Posterior cingulate gyrus (tissue), 11 donors: ENCODE measurements at regions not wholly inside any gene's neighbourhood (a gene's known extent, or its start where the extent isn't known, plus 50 kb on each side); places are given as distances from the start of the nearest gene placed in this dataset.

ENCODE experiments used
- DNase-seq, 10 donors: peaks; one replicate each; pipeline versions ENCODE4 v3.0.0 to v3.0.0-alpha.2; 2020 to 2021; ENCODE audit warnings: mixed read lengths in 3 of 10
- intact Hi-C: fragments of 100-400 bp; cut with DNase I; formaldehyde crosslinking; loops from one replicate; pipeline ENCODE4 v1.15.1; 2023

- intact Hi-C loops = no loop called here
- peak in 1 of 10 donors; percentile 64 for DNase-seq
Observed at GRCh38 chr2:9737053-9737875, 106.0 kb upstream of the TAF1B start.

GRCh38 chr2:9738062-9738461 is 105.2 kb upstream of the TAF1B start:
- peak in 1 of 10 donors; percentile 41 for DNase-seq
- intact Hi-C loops = no loop called here

GRCh38 chr2:9738535-9739496 is 104.5 kb upstream of the TAF1B start:
- intact Hi-C loops = no loop called here
- peak in 1 of 10 donors; percentile 71 for DNase-seq

- DNase-seq = peak in 1 of 10 donors; percentile 79
- intact Hi-C loops = no loop called here
Observed at GRCh38 chr2:9739531-9739964, 103.7 kb upstream of the TAF1B start.

- intact Hi-C loops = no loop called here
- peak in 1 of 10 donors; percentile 24 for DNase-seq
Observed at GRCh38 chr2:9740382-9741073, 102.7 kb upstream of the TAF1B start.

- peak in 1 of 10 donors; percentile 8 for DNase-seq
- intact Hi-C loops = no loop called here
Observed at GRCh38 chr2:9741110-9741509, 102.2 kb upstream of the TAF1B start.

- peak in 1 of 10 donors; percentile 67 for DNase-seq
- intact Hi-C loops = no loop called here
Observed at GRCh38 chr2:9742601-9743000, 100.7 kb upstream of the TAF1B start.

GRCh38 chr2:9744256-9745004 is 98.8 kb upstream of the TAF1B start:
- peak in 1 of 10 donors; percentile 53 for DNase-seq
- intact Hi-C loops = no loop called here

GRCh38 chr2:9745153-9745899 is 97.9 kb upstream of the TAF1B start:
- intact Hi-C loops = no loop called here
- no peak for DNase-seq

- intact Hi-C loops = no loop called here
- peak in 1 of 10 donors; percentile 59 for DNase-seq
Observed at GRCh38 chr2:9747396-9747795, 95.9 kb upstream of the TAF1B start.

GRCh38 chr2:9748577-9748976 is 94.7 kb upstream of the TAF1B start:
- intact Hi-C loops = no loop called here
- peak in 1 of 10 donors; percentile 64 for DNase-seq

GRCh38 chr2:9749546-9750223 is 93.6 kb upstream of the TAF1B start:
- peak in 1 of 10 donors; percentile 72 for DNase-seq
- intact Hi-C loops = no loop called here

GRCh38 chr2:9750224-9751215 is 92.8 kb upstream of the TAF1B start:
- intact Hi-C loops = no loop called here
- DNase-seq = peak in 2 of 10 donors; percentile 17 to 19

GRCh38 chr2:9751831-9752230 is 91.4 kb upstream of the TAF1B start:
- intact Hi-C loops = no loop called here
- DNase-seq = peak in 2 of 10 donors; percentile 56 to 75

GRCh38 chr2:9752441-9753275 is 90.6 kb upstream of the TAF1B start:
- intact Hi-C loops = no loop called here
- peak in 2 of 10 donors; percentile 57 to 58 for DNase-seq

- intact Hi-C loops = no loop called here
- peak in 2 of 10 donors; percentile 39 to 75 for DNase-seq
Observed at GRCh38 chr2:9753276-9753600, 90.0 kb upstream of the TAF1B start.
